Breast epithelium (tissue), 4 donors: ENCODE measurements at regions not wholly inside any gene's neighbourhood (a gene's known extent, or its start where the extent isn't known, plus 50 kb on each side); places are given as distances from the start of the nearest gene placed in this dataset.

Experiments
- DNase-seq, 2 donors: peaks; one replicate each; pipeline ENCODE4 v3.0.0-alpha.2; 2019; ENCODE audit warnings: low spot score in 2 of 2
- H3K27ac ChIP-seq, 2 donors: fragments of 200-600 bp; sonication (generic) in 1 of 2; one replicate each; pipeline ENCODE4 v1.5.1; 2016 to 2019; ENCODE audit warnings: mild to moderate bottlenecking in 1 of 2
- H3K27me3 ChIP-seq, 2 donors: fragments of 200-600 bp; sonication (generic) in 1 of 2; one replicate each; pipeline versions ENCODE4 v1.5.1 to v1.6.0; 2017 to 2019; ENCODE audit warnings: control low read depth in 1 of 2, mild to moderate bottlenecking in 1 of 2
- H3K36me3 ChIP-seq: fragments of 200-600 bp; one replicate; pipeline ENCODE4 v1.5.1; 2019
- H3K4me1 ChIP-seq, 2 donors: fragments of 200-600 bp; sonication (generic); one replicate each; pipeline ENCODE4 v1.5.1; 2016 to 2019; ENCODE audit warnings: control low read depth in 1 of 2
- H3K4me3 ChIP-seq, 3 donors: fragments of 200-600 bp; sonication (generic); 1 replicate in 2 of 3; 2 replicates in 1 of 3; pipeline ENCODE4 v1.5.1; 2016 to 2019; ENCODE audit warnings: mild to moderate bottlenecking in 3 of 3, moderate library complexity in 2 of 3
- H3K9me3 ChIP-seq, 2 donors: fragments of 200-600 bp; sonication (generic) in 1 of 2; one replicate each; pipeline ENCODE4 v1.5.1; 2016 to 2019; ENCODE audit warnings: control low read depth in 1 of 2
- CTCF ChIP-seq, 3 donors: fragments of 450-650 bp; IDR thresholded peaks; one replicate each; pipeline ENCODE4 v1.5.1; 2016 to 2017; ENCODE audit warnings: antibody characterized with exemption in 3 of 3, mild to moderate bottlenecking in 3 of 3, moderate library complexity in 3 of 3
- POLR2A ChIP-seq: fragments of 450-650 bp; IDR thresholded peaks from one replicate; pipeline ENCODE4 v1.6.1; 2016; ENCODE audit warnings: antibody characterized with exemption, mild to moderate bottlenecking, moderate library complexity
- POLR2AphosphoS5 ChIP-seq, 3 donors: sonication (generic); formaldehyde crosslinking; IDR thresholded peaks; one replicate each; pipeline ENCODE4 v1.6.1; 2017; ENCODE audit warnings: antibody characterized with exemption in 3 of 3
- intact Hi-C: fragments of 100-400 bp; cut with DNase I; formaldehyde crosslinking; loops from one replicate; pipeline ENCODE4 v1.15.1; 2023; ENCODE audit warnings: low total_unique reads

GRCh38 chr14:29475641-29476040 lies 452.0 kb downstream of the PRKD1 start:
- Histone ChIP-seq H3K4me3 (no peak overlapping the region), H3K27ac (no peak overlapping the region), H3K36me3 (no peaks in the 10 kb centered on the region), H3K27me3 (no peaks in the 10 kb centered on the region), H3K9me3 (peaks cover 0 to 5% of the 10 kb centered on the region in 2 donors), H3K4me1 (no peaks in the 10 kb centered on the region)
- no peak for DNase-seq
- TF ChIP-seq POLR2A (no peak), POLR2AphosphoS5 (IDR thresholded peaks at IDR 0.05) (no peak), CTCF (IDR thresholded peaks at IDR 0.05) (no peak)
- intact Hi-C loops: no loop called here

GRCh38 chr14:29486132-29486531 lies 441.5 kb downstream of the PRKD1 start:
- H3K4me3 ChIP-seq: no peak overlapping the region
- H3K9me3 ChIP-seq: no peaks in the 10 kb centered on the region
- H3K36me3 ChIP-seq: no peaks in the 10 kb centered on the region
- TF ChIP-seq CTCF (IDR thresholded peaks at IDR 0.05) (no peak), POLR2AphosphoS5 (IDR thresholded peaks at IDR 0.05) (no peak), POLR2A (no peak)
- H3K27me3 ChIP-seq: no peaks in the 10 kb centered on the region
- intact Hi-C loops: no loop called here
- DNase-seq: no peak
- H3K27ac ChIP-seq: no peak overlapping the region
- no peaks in the 10 kb centered on the region for H3K4me1 ChIP-seq

- Histone ChIP-seq H3K9me3 (no peaks in the 10 kb centered on the region), H3K4me3 (no peak overlapping the region), H3K36me3 (no peaks in the 10 kb centered on the region), H3K4me1 (no peaks in the 10 kb centered on the region), H3K27ac (no peak overlapping the region), H3K27me3 (no peaks in the 10 kb centered on the region)
- DNase-seq: no peak
- TF ChIP-seq POLR2AphosphoS5 (IDR thresholded peaks at IDR 0.05): no peak
- TF ChIP-seq CTCF (IDR thresholded peaks at IDR 0.05): no peak
- TF ChIP-seq POLR2A: no peak
- intact Hi-C loops: no loop called here
Measured at GRCh38 chr14:29489911-29490425, 437.7 kb downstream of the PRKD1 start.

GRCh38 chr14:29493849-29494248 lies 433.8 kb downstream of the PRKD1 start:
- Histone ChIP-seq H3K4me3 (no peak overlapping the region), H3K9me3 (no peaks in the 10 kb centered on the region), H3K4me1 (no peaks in the 10 kb centered on the region), H3K36me3 (no peaks in the 10 kb centered on the region), H3K27me3 (no peaks in the 10 kb centered on the region), H3K27ac (no peak overlapping the region)
- intact Hi-C loops: no loop called here
- DNase-seq: no peak
- TF ChIP-seq CTCF (IDR thresholded peaks at IDR 0.05) (no peak), POLR2AphosphoS5 (IDR thresholded peaks at IDR 0.05) (no peak), POLR2A (no peak)

- TF ChIP-seq POLR2A (no peak), CTCF (IDR thresholded peaks at IDR 0.05) (no peak), POLR2AphosphoS5 (IDR thresholded peaks at IDR 0.05) (no peak)
Measured at GRCh38 chr14:29494312-29494711, 433.3 kb downstream of the PRKD1 start.

More at GRCh38 chr14:29494312-29494711, 433.3 kb downstream of the PRKD1 start:
- no peaks in the 10 kb centered on the region for H3K9me3 ChIP-seq
- no peaks in the 10 kb centered on the region for H3K4me1 ChIP-seq
- no peak overlapping the region for H3K27ac ChIP-seq
- H3K27me3 ChIP-seq: no peaks in the 10 kb centered on the region
- no peak overlapping the region for H3K4me3 ChIP-seq
- intact Hi-C loops: no loop called here
- no peak for DNase-seq
- no peaks in the 10 kb centered on the region for H3K36me3 ChIP-seq
